H1 (cell line): ENCODE measurements at regions not wholly inside any gene's neighbourhood (a gene's known extent, or its start where the extent isn't known, plus 50 kb on each side); places are given as distances from the start of the nearest gene placed in this dataset.
A peak's percentile ranks its signal among the peaks of the same experiment; 100 is the strongest.

ENCODE experiments used
- CTCF ChIA-PET: fragments of 300-600 bp; sonication (Branson Sonifier 250); formaldehyde crosslinking; loops from one replicate; lab custom pipeline; 2021; ENCODE audit not compliant: partially characterized antibody; lab: Charles Lee
- POLR2A ChIA-PET: fragments of 300-600 bp; sonication (Branson Sonifier 250); formaldehyde crosslinking; loops from one replicate; lab custom pipeline; 2021; ENCODE audit warnings: inconsistent platforms; ENCODE audit not compliant: partially characterized antibody; lab: Charles Lee
- DNase-seq, 2 experiments: peaks; one replicate each; pipeline versions ENCODE4 v3.0.0 to v3.0.0-alpha.2; 2010 to 2022; ENCODE audit warnings: low spot score in 2 of 2, low read depth in 1 of 2, mixed read lengths in 1 of 2
- FAIRE-seq: peaks from 2 replicates; lab custom pipeline; 2011; peaks lifted over from hg19 to GRCh38; lab: Jason Lieb, UNC
- H2AFZ ChIP-seq: 2 replicates; pipeline ENCODE4 v1.8.1; 2012; ENCODE audit warnings: low read length, inconsistent platforms
- H2AK5ac ChIP-seq: 2 replicates; pipeline ENCODE4 v1.6.1; 2013; ENCODE audit warnings: low read depth, low read length
- H2BK120ac ChIP-seq: replicated peaks from 2 replicates; pipeline ENCODE3; 2013; ENCODE audit warnings: low read depth, low read length, inconsistent platforms
- H2BK12ac ChIP-seq: 2 replicates; pipeline ENCODE4 v1.6.1; 2013; ENCODE audit warnings: low read depth, low read length
- H2BK15ac ChIP-seq: 2 replicates; pipeline ENCODE4 v1.6.1; 2013; ENCODE audit warnings: low read length
- H2BK20ac ChIP-seq: 2 replicates; pipeline ENCODE4 v1.6.1; 2013; ENCODE audit warnings: low read length
- H2BK5ac ChIP-seq: 2 replicates; pipeline ENCODE4 v1.6.1; 2013; ENCODE audit warnings: low read depth, low read length
- H3K14ac ChIP-seq: 2 replicates; pipeline ENCODE4 v1.6.1; 2013; ENCODE audit warnings: inconsistent platforms; ENCODE audit not compliant: insufficient read length
- H3K18ac ChIP-seq: 2 replicates; pipeline ENCODE4 v1.6.1; 2013; ENCODE audit warnings: low read length; ENCODE audit errors: extremely low read depth
- H3K23ac ChIP-seq: 2 replicates; pipeline ENCODE4 v1.6.1; 2013; ENCODE audit warnings: inconsistent platforms; ENCODE audit not compliant: insufficient read length
- H3K23me2 ChIP-seq: 2 replicates; pipeline ENCODE4 v1.6.1; 2013; ENCODE audit warnings: low read depth, low read length
- H3K27ac ChIP-seq: 2 replicates; pipeline ENCODE4 v1.6.1; 2011; ENCODE audit warnings: low read depth, low read length, inconsistent platforms
- H3K27me3 ChIP-seq, 4 experiments: replicated peaks in 1 of 4; 1 replicate in 1 of 4; 2 replicates in 3 of 4; pipeline versions ENCODE4 v1.6.1 to v1.8.1; 2011 to 2013; ENCODE audit warnings: low read length in 3 of 4, mild to moderate bottlenecking in 3 of 4, inconsistent platforms in 2 of 4, mixed read lengths in 2 of 4, moderate library complexity in 1 of 4; ENCODE audit not compliant: control insufficient read depth in 3 of 4, insufficient read depth in 3 of 4; ENCODE audit errors: extremely low read depth in 1 of 4
- H3K36me3 ChIP-seq, 4 experiments: 2 replicates each; pipeline versions ENCODE4 v1.6.1 to v1.8.1; 2011 to 2013; ENCODE audit warnings: mild to moderate bottlenecking in 4 of 4, low read length in 3 of 4, moderate library complexity in 2 of 4, control low read depth in 1 of 4, inconsistent platforms in 1 of 4; ENCODE audit not compliant: insufficient read depth in 4 of 4, control insufficient read depth in 2 of 4
- H3K4ac ChIP-seq: replicated peaks from 2 replicates; pipeline ENCODE3; 2013; ENCODE audit warnings: low read length, low read depth, mixed read lengths, inconsistent platforms; ENCODE audit not compliant: insufficient read length
- H3K4me1 ChIP-seq, 4 experiments: replicated peaks in 1 of 4; 1 replicate in 1 of 4; 2 replicates in 3 of 4; pipeline versions ENCODE4 v1.6.1 to v1.8.1; 2011 to 2013; ENCODE audit warnings: low read length in 3 of 4, inconsistent platforms in 2 of 4, mixed read lengths in 1 of 4; ENCODE audit not compliant: insufficient read depth in 4 of 4, control insufficient read depth in 3 of 4
- H3K4me2 ChIP-seq, 2 experiments: 2 replicates each; pipeline versions ENCODE4 v1.6.1 to v1.8.1; 2011 to 2013; ENCODE audit warnings: low read depth in 2 of 2, low read length in 2 of 2, control low read depth in 1 of 2, inconsistent platforms in 1 of 2, mild to moderate bottlenecking in 1 of 2; ENCODE audit not compliant: insufficient read depth in 1 of 2
- H3K4me3 ChIP-seq, 4 experiments: fragments of 200-600, 300-600 bp in 1 of 4; sonication (generic), shearing (Covaris generic), sonication (Bioruptor Twin) in 1 of 4; 2 replicates each; pipeline versions ENCODE4 v1.5.1 to v1.8.1; 2011 to 2016; ENCODE audit warnings: low read length in 4 of 4, low read depth in 3 of 4, control low read depth in 2 of 4, inconsistent platforms in 2 of 4, mild to moderate bottlenecking in 2 of 4, mixed read lengths in 1 of 4, moderate library complexity in 1 of 4; ENCODE audit not compliant: insufficient read depth in 2 of 4; ENCODE audit errors: extremely low read depth in 1 of 4
- H3K56ac ChIP-seq: replicated peaks from 2 replicates; pipeline ENCODE3; 2013; ENCODE audit warnings: low read depth, mild to moderate bottlenecking, mixed read lengths, low read length, inconsistent platforms; ENCODE audit not compliant: insufficient read length
- H3K79me1 ChIP-seq: 2 replicates; pipeline ENCODE4 v1.6.1; 2013; ENCODE audit warnings: low read depth, low read length, control low read depth
- H3K79me2 ChIP-seq, 2 experiments: 2 replicates each; pipeline versions ENCODE4 v1.6.1 to v1.8.1; 2012 to 2013; ENCODE audit warnings: low read length in 2 of 2, mild to moderate bottlenecking in 2 of 2, inconsistent platforms in 1 of 2; ENCODE audit not compliant: insufficient read depth in 2 of 2, control insufficient read depth in 1 of 2
- H3K9ac ChIP-seq, 4 experiments: replicated peaks in 1 of 4; 1 replicate in 1 of 4; 2 replicates in 3 of 4; pipeline versions ENCODE4 v1.6.1 to v1.8.1; 2011 to 2013; ENCODE audit warnings: low read depth in 3 of 4, low read length in 3 of 4, control low read depth in 2 of 4, mild to moderate bottlenecking in 2 of 4, moderate library complexity in 2 of 4, inconsistent platforms in 1 of 4; ENCODE audit errors: extremely low read depth in 1 of 4
- H3K9me3 ChIP-seq, 2 experiments: 2 replicates each; pipeline versions ENCODE4 v1.6.1 to v1.8.1; 2012 to 2013; ENCODE audit warnings: mild to moderate bottlenecking in 2 of 2, moderate library complexity in 2 of 2, control low read depth in 1 of 2, inconsistent platforms in 1 of 2, low read depth in 1 of 2, low read length in 1 of 2, mixed read lengths in 1 of 2; ENCODE audit not compliant: insufficient read depth in 2 of 2
- H4K20me1 ChIP-seq, 2 experiments: replicated peaks in 1 of 2; 2 replicates each; pipeline versions ENCODE3 to v1.8.1; 2011 to 2013; ENCODE audit warnings: inconsistent platforms in 2 of 2, low read length in 2 of 2, mild to moderate bottlenecking in 1 of 2; ENCODE audit not compliant: insufficient read depth in 2 of 2, control insufficient read depth in 1 of 2
- H4K5ac ChIP-seq: 2 replicates; pipeline ENCODE4 v1.6.1; 2013; ENCODE audit warnings: low read length, low read depth, mixed read lengths, inconsistent platforms; ENCODE audit not compliant: insufficient read length
- H4K8ac ChIP-seq: 2 replicates; pipeline ENCODE4 v1.8.0; 2013; ENCODE audit warnings: mild to moderate bottlenecking, moderate library complexity, low read length, inconsistent platforms; ENCODE audit not compliant: insufficient read depth; ENCODE audit errors: extremely low read depth
- H4K91ac ChIP-seq: replicated peaks from 2 replicates; pipeline ENCODE3; 2013; ENCODE audit warnings: low read length, mixed read lengths, inconsistent platforms; ENCODE audit not compliant: insufficient read length
- BRCA1 ChIP-seq: IDR thresholded peaks from 2 replicates; pipeline ENCODE4 v1.6.1; 2012; ENCODE audit warnings: low read depth, low read length, improper control_type of control experiment
- E2F6 ChIP-seq: IDR thresholded peaks from 2 replicates; pipeline ENCODE4 v1.6.1; 2012; ENCODE audit warnings: inconsistent platforms
- EGR1 ChIP-seq: IDR thresholded peaks from 2 replicates; pipeline ENCODE4 v1.6.1; 2011; ENCODE audit warnings: low read depth, low read length, borderline replicate concordance
- GTF2F1 ChIP-seq: IDR thresholded peaks from 2 replicates; pipeline ENCODE4 v1.6.1; 2012; ENCODE audit warnings: low read depth, low read length, improper control_type of control experiment, borderline replicate concordance
- PHF8 ChIP-seq: fragments of 200-600 bp; sonication (generic); conservative IDR thresholded peaks from 2 replicates; pipeline ENCODE4 v1.7.1; 2012; ENCODE audit warnings: low read depth, mild to moderate bottlenecking, inconsistent platforms, low read length, moderate library complexity
- POLR2A ChIP-seq, 2 experiments: IDR thresholded peaks; 1 replicate in 1 of 2; 2 replicates in 1 of 2; pipeline ENCODE4 v1.6.1; 2011; ENCODE audit warnings: low read depth in 2 of 2, low read length in 2 of 2, mild to moderate bottlenecking in 2 of 2; ENCODE audit errors: control extremely low read depth in 1 of 2
- POLR2AphosphoS5 ChIP-seq: IDR thresholded peaks from 2 replicates; pipeline ENCODE4 v1.6.1; 2011; ENCODE audit warnings: low read depth, low read length
- RAD21 ChIP-seq, 2 experiments: IDR thresholded peaks in 1 of 2; conservative IDR thresholded peaks in 1 of 2; 2 replicates each; pipeline ENCODE4 v1.6.1; 2011; ENCODE audit warnings: low read depth in 2 of 2, low read length in 2 of 2, improper control_type of control experiment in 1 of 2, inconsistent platforms in 1 of 2, mild to moderate bottlenecking in 1 of 2, moderate library complexity in 1 of 2
- RBBP5 ChIP-seq: IDR thresholded peaks from 2 replicates; pipeline ENCODE4 v1.7.1; 2012; ENCODE audit warnings: low read depth, mild to moderate bottlenecking, inconsistent platforms, low read length, moderate library complexity, borderline replicate concordance
- SIX5 ChIP-seq: IDR thresholded peaks from 2 replicates; pipeline ENCODE4 v1.6.1; 2011; ENCODE audit warnings: mild to moderate bottlenecking, low read depth, low read length
- USF2 ChIP-seq: IDR thresholded peaks from 2 replicates; pipeline ENCODE4 v1.6.1; 2011; ENCODE audit warnings: low read length, improper control_type of control experiment
- WGBS, 2 experiments: shearing (Covaris generic) in 1 of 2; methylation state at CpG; one replicate each; pipeline versions ENCODE4 v1.1.6 to v1.1.7; 2013 to 2015; ENCODE audit warnings: low lambda C conversion rate in 2 of 2, mixed read lengths in 2 of 2, inconsistent platforms in 1 of 2, low coverage in 1 of 2, missing lambda C conversion rate in 1 of 2; ENCODE audit not compliant: insufficient replicate concordance in 2 of 2, insufficient coverage in 1 of 2, insufficient read length in 1 of 2; ENCODE audit errors: extremely low coverage in 1 of 2, missing lambda C conversion rate in 1 of 2; 5-methylcytosine and 5-hydroxymethylcytosine counted together

DNA sequence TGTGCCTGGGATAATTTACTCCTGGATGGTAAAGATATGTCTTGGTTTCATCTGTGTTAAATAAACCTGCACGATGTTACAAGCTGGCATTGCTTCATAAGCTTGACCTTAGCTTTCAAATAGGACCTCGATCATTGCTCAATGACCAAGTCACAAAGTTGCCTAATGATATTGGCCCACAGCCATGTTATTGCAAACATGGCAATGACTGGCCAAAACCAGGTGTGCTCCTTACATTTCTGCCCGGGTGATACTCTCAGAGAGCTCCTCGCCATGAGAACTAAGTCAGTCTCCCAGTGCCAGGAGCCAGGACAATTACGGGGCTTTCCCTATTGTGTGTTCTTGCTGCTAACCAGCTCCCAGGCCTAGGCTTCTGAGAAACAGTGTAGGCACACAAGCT, 72.5 kb upstream of the CYP1B1 start:
- H3K79me2 ChIP-seq, result no peaks in the 10 kb centered on the region
- no peak for TF ChIP-seq POLR2A (IDR thresholded peaks at IDR 0.05; ENCODE audit: control extremely low read depth in 1 of 2, low read depth in 2 of 2, low read length in 2 of 2)
- no peak for TF ChIP-seq SIX5
- no peak for TF ChIP-seq PHF8
- TF ChIP-seq USF2, result no peak
- no peak for TF ChIP-seq E2F6
- no peak for TF ChIP-seq RBBP5
- TF ChIP-seq RAD21 (IDR thresholded peaks at IDR 0.05 in 1 of 2, conservative IDR thresholded peaks at IDR 0.05 in 1 of 2; ENCODE audit: low read depth in 2 of 2, low read length in 2 of 2), result no peak
- TF ChIP-seq GTF2F1, result no peak
- TF ChIP-seq EGR1, result no peak
- no peak for TF ChIP-seq BRCA1
- TF ChIP-seq POLR2AphosphoS5, result no peak
- H4K91ac ChIP-seq, result no peak overlapping the region
- H2AFZ ChIP-seq, result no peak overlapping the region
- no peak overlapping the region for H2BK12ac ChIP-seq
- H3K27ac ChIP-seq, result no peak overlapping the region
- H4K20me1 ChIP-seq, result no peaks in the 10 kb centered on the region
- H2BK15ac ChIP-seq, result 0 out of 2 replicates have a peak overlapping the region, but pooled peaks have one; percentile 54
- ChIA-PET CTCF (interaction anchor here (1.2 kb wide), 1 partner anchor 33 kb away, joined by 4 read pairs; no protein-coding TSS in a partner anchor), POLR2A (interaction anchor here (1.2 kb wide), 1 partner anchor 13 kb away, joined by 3 read pairs; no protein-coding TSS in a partner anchor)
- no peak overlapping the region for H2BK120ac ChIP-seq
- no peak overlapping the region for H3K14ac ChIP-seq
- no peak for DNase-seq
- no peaks in the 10 kb centered on the region for H3K27me3 ChIP-seq
- no peak overlapping the region for H2BK5ac ChIP-seq
- FAIRE-seq, result no peak
- H3K9ac ChIP-seq, result no peak overlapping the region
- no peak overlapping the region for H3K18ac ChIP-seq
- no peak overlapping the region for H3K4me3 ChIP-seq
- no peak overlapping the region for H3K56ac ChIP-seq
- H3K4me2 ChIP-seq, result no peak overlapping the region
- no peak overlapping the region for H3K4ac ChIP-seq
- no peak overlapping the region for H3K23ac ChIP-seq
- peaks cover 0 to 3% (median 2%) of the 10 kb centered on the region in 4 experiments; a peak in 5 of 7 replicates for H3K4me1 ChIP-seq
- H2BK20ac ChIP-seq, result no peak overlapping the region
- H4K5ac ChIP-seq, result no peak overlapping the region
- peaks cover 0 to 3% of the 10 kb centered on the region in 2 experiments; a peak in 2 of 4 replicates for H3K9me3 ChIP-seq
- no peaks in the 10 kb centered on the region for H3K79me1 ChIP-seq
- peaks cover 3% of the 10 kb centered on the region; the same call in 1 of the 2 replicates for H3K23me2 ChIP-seq
- 73% methylated on average over 5 of the region's 5 CpGs; no CpG with 5 or more reads in 1 of the 2 experiments for whole genome bisulfite sequencing, 2 experiments
- H4K8ac ChIP-seq, result no peak overlapping the region
- no peaks in the 10 kb centered on the region for H3K36me3 ChIP-seq
- H2AK5ac ChIP-seq, result no peak overlapping the region
